ENCODE measurements at regions not wholly inside any gene's neighbourhood (a gene's known extent, or its start where the extent isn't known, plus 50 kb on each side); places are given as distances from the start of the nearest gene placed in this dataset.

DNA sequence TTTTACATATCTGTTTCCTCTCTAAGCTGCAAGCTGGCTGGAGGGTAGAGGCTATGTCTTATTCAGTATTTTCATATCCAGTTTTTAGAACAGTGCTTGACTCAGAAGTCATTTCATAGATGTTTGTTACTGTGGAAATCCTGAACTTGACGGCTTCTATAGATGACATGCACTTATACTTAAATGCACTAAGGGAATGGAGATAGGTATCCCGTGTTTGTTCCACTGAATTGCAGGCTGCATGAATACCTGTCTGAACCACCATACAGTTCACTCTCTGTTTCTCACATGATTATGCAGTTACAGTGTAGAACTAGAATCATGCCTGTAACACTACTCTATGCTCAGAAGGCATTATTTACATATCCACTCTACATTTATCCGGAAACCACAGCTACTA lies 417.1 kb downstream of the MTX2 start:
- no peak for DNase-seq

GRCh38 chr2:176687342-176687741 lies 418.1 kb downstream of the MTX2 start:
- DNase-seq = no peak

DNA sequence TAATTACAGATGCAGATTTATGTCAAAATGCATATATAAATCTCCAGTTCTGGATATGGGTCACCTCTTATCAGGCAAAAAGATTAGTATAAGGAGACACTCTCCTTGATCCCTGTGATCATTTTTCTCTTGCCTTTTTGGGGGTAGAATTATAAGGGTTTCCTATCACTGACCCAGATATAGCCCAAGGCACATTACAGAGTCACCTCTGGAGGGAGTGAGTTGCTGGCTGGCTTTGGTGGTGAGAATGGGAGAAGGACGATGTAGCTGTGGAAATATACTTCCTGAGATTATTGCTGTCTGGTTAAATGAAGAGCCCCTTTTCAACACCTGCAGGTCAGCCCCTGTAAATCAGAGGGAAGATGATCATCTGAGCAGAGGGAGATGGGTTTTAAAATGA lies 418.7 kb downstream of the MTX2 start:
- DNase-seq = no peak

DNA sequence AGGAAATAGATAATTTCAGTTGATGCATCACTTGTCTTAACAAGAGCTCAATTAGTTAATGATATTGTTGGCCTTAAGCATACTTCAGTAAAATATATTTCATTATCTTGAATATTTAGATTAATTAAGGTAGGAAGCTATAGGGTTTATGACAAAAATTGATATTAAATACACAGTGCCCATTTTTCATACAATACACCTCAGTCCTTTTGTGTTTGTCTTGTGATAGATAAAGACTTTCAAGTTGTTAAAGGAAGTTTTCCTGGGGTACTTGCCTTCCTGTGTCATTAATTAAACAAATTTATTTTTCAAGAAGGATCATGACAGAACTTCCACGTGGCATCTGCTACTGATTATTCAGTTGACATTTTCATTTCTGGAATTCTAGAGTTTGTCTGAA lies 420.5 kb downstream of the MTX2 start:
- no peak for DNase-seq

DNA sequence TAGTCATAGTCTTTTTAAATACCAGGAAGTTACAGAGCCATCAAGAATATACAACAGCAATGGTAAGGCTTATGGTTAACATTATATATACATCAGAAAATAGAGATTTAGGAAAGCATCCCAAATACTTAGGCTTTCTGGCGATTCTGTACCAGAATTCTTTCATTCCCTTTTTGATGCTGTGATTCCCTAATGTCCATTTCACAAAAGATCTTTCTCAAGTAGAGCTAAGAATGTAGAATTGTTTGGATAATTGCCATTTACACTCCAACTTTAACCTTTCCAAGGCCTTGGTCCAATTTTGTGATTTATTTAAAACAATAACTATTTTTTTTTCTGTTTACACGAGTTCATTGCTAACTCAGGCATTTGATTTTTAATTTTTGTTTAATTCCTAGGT lies 422.2 kb downstream of the MTX2 start:
- no peak for DNase-seq

GRCh38 chr2:176692533-176692932 lies 423.3 kb downstream of the MTX2 start:
- no peak for DNase-seq

- no peak for DNase-seq
Measured at GRCh38 chr2:176699098-176699497, 429.9 kb downstream of the MTX2 start.

DNA sequence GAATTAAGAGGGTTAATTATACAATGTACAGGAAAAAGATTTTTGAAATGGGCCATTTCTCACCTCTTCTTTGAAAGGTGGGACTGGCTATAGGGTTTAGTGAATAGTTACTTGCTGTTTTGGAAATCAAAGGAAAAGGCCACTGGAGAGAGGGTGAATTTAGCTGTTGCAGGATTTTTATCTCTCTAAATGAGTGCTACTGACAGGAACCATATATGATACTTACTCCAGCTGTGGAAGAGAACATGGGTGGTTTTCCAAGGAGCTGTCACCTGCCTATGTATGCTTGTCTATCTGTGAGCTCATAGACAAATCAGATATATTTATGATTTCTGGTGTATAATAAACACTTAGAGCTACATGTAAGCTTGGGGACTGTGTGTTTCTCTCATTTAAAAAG lies 430.4 kb downstream of the MTX2 start:
- no peak for DNase-seq

GRCh38 chr2:176702131-176702530 lies 432.9 kb downstream of the MTX2 start:
- DNase-seq = no peak

DNA sequence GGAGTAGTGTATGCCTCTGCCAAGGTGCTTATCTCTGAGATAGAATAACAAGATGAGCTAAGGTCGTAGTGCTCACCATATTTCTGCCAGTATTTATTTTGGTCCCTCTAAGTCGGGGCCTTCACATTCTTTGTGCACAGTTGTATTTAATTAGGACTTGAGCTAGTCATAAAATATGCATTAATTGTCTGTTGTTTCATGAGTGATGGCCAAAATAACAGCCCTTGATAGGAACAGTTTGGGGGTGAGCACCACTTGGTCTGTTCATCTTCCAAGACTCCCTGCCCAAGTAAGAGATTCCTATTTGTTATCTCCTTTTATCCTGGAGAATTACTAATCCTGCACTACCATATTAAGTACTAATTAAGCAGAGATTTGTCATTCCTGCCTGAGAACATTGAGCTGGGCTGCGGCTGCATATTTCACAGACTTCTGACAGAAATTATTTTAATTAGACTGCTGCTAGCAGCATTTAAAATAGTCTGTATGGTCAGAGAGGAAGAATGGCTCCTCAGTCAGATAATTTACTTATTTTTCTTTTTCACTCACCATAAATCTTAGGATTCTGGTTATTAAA lies 435.1 kb downstream of the MTX2 start:
- no peak for DNase-seq

GRCh38 chr2:176709149-176709951 lies 440.1 kb downstream of the MTX2 start:
- no peak for DNase-seq

GRCh38 chr2:176709991-176710390 lies 440.7 kb downstream of the MTX2 start:
- DNase-seq = no peak

DNA sequence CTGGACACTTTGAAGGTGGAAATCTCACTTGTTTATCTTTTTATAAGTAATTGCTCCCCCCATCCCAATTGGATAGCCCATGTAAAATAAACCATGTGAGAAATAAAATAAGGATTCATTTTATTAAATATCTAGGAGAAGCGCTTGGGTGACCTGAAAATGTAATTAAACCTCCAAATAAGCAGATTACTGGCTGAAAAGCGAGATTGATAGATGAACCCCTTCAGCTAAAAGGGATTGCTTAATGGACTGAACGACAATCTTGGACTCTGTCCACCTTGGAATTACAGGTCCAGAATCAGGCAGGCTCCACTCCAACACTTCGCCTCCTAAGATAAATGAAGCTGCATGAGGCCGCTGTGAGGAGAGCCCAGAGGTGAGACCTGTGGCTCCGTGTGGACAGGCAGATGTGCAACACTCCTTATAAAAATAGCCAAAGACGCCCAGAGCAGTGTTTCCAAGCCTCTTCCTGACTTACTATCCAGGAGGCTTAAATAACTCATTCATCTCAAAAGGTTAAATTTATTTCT lies 441.5 kb downstream of the MTX2 start:
- no peak for DNase-seq

- DNase-seq = no peak
Measured at GRCh38 chr2:176725873-176726645, 456.8 kb downstream of the MTX2 start.

DNA sequence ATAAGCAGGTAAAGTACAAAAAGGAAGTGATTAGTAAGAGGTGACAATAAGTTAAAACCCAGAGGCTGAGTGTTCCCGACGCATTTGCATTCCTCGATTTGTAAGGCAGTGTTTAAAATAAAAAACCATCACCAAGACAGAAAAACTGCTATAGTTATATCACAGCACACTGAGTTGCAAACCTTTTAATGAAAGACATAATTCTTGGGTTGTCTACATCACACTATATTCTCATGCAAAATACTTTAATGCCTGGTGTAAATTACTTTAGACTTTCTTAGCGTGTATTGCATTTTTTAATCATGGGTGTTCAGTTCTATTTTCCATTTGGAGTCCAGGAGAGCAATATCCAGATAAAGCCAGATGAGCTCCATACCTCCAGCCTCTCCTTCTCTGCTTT lies 458.5 kb downstream of the MTX2 start:
- DNase-seq = no peak

- no peak for DNase-seq
Measured at GRCh38 chr2:176729706-176730569, 460.7 kb downstream of the MTX2 start.

DNA sequence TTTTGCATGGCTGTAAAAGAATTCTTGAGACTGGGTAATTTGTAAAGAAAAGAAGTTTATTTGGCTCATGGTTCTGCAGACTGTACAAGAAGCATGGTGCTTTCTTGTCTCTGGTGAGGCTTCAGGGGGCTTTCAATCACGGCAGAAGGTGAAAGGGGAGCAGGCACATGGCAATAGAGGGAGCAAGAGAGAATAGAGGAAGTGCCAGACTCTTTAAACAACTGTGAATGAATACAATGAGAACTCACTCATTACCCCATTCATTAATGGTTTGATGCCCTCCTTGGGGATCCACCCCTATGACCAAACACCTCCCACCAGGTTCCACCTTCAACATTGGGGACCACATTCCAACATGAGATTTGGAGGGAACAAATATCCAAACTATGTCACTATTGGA lies 463.5 kb downstream of the MTX2 start:
- peak in 1 of 2 experiments; percentile 10 for DNase-seq

DNA sequence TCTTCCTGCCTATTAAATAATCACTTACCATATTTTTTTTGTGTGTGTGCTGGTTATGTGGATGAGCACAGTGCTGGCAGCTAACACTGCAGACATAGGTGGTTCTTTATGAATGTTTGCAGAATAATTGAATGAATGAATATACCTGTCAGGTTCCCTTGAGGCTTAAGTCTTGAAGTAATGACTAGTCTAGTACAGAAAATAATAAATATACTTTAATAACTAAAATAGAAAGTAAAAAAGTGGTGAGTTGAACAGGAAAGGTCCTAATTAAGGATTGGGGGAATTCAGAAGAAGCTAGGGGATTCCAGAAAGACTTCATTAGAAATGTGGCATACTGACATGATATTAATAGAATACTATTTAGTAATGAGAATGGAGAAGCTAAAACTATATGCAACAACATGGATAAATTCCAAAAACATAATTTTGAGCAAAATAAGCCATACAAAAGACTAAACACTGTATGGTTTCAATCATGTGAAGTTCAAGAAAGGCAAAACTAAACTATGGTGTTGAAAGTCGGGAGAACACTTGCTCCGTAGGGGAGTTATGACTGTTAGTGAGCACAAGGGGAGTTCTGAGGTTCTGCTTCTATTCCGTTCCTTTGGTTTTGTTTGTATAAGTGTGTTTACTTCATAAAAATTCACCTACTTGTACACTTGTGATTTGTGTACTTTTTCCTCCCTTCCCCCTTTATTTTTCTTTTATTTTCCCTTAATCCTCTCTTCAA lies 464.6 kb downstream of the MTX2 start:
- no peak for DNase-seq

DNA sequence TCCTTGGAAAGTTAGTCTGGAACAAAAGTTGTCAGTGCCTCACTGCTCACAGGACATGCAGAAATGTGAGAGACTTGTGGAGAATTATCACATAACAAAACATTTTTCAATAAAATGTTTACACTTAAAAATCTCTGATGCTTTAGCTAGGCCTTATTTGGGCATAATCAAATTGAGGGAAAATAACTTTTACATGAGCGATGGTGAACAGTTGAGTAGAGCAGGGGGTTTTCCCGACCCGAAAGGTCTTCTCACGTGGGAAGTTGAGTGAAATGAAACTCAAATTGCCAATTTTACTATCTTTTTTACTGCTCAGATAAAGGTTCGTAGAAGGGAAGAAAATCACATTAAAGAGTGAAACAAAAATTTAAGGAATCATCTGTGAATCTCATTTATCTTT lies 465.6 kb downstream of the MTX2 start:
- no peak for DNase-seq

DNA sequence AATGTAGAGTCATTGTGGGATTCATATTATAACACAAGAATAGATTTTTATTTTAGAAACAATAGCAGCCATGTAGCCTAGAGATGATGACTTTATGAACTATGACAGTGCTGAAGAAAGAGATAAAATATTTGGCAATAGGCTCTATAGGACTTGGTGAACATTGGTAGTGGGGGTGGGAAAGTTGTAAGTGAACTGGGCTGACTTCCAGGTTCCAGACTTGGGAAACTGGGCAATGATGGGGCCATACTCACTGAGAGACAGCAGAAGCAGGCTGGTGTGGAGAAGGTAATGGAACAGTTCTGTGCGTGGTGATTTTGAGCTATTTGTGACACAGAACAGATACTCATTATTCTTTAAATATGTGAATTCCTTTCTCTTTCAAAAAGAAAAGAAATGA lies 470.3 kb upstream of the HNRNPA3 start:
- DNase-seq = no peak

GRCh38 chr2:176743671-176744070 lies 468.9 kb upstream of the HNRNPA3 start:
- DNase-seq = no peak

GRCh38 chr2:176744146-176744545 lies 468.4 kb upstream of the HNRNPA3 start:
- DNase-seq = no peak
